GM12878 (cell line): ENCODE measurements at regions not wholly inside any gene's neighbourhood (a gene's known extent, or its start where the extent isn't known, plus 50 kb on each side); places are given as distances from the start of the nearest gene placed in this dataset.

ENCODE experiments used
- ATAC-seq: fragments of 200-7000 bp; cut with Tn5 transposase; 3 replicates; pipeline ENCODE4 v1.9.1; 2020; ENCODE audit warnings: mild to moderate bottlenecking, moderate library complexity
- BruUV-seq: library from RNA; stranded (reverse); fragments of 400-500 nt; replicated peaks from 2 replicates; lab custom pipeline; 2021; lab: Mats Ljungman, UMichigan
- CTCF ChIA-PET: fragments of 300-600 bp; sonication (Branson Sonifier 250); formaldehyde crosslinking; extraction: SDS; loops from one replicate; lab custom pipeline; 2021; ENCODE audit warnings: inconsistent platforms; lab: Yijun Ruan, JAX
- POLR2A ChIA-PET: fragments of 350-600 bp; formaldehyde crosslinking; extraction: SDS; loops from one replicate; lab custom pipeline; 2021; ENCODE audit warnings: inconsistent platforms; lab: Charles Lee
- RAD21 ChIA-PET: fragments of 300-600 bp; sonication (Branson Sonifier 250); formaldehyde crosslinking; loops from one replicate; lab custom pipeline; 2023; ENCODE audit warnings: antibody characterized with exemption; ENCODE audit not compliant: unreplicated experiment; lab: Charles Lee
- SMC1A ChIA-PET: fragments of 300-600 bp; sonication (Branson Sonifier 250); formaldehyde crosslinking; loops from one replicate; lab custom pipeline; 2023; ENCODE audit not compliant: unreplicated experiment, uncharacterized antibody; lab: Charles Lee
- DNase-seq: peaks from one replicate; pipeline ENCODE4 v3.0.0-alpha.2; 2011; ENCODE audit warnings: low read depth, low spot score
- FAIRE-seq: peaks from 3 replicates; lab custom pipeline; 2011; peaks lifted over from hg19 to GRCh38; lab: Jason Lieb, UNC
- H2AFZ ChIP-seq: 2 replicates; pipeline ENCODE4 v1.6.0; 2011; ENCODE audit warnings: low read depth, low read length, control low read depth; ENCODE audit not compliant: control insufficient read depth
- H3K27ac ChIP-seq: 2 replicates; pipeline ENCODE4 v1.5.1; 2011; ENCODE audit warnings: control low read depth; ENCODE audit not compliant: control insufficient read depth, insufficient read depth
- H3K27me3 ChIP-seq, 2 experiments: replicated peaks in 1 of 2; 2 replicates each; pipeline versions ENCODE4 v1.6.0 to v1.6.1; 2011; ENCODE audit warnings: low read length in 1 of 2; ENCODE audit not compliant: control insufficient read depth in 2 of 2, insufficient read depth in 2 of 2
- H3K36me3 ChIP-seq, 2 experiments: 2 replicates each; pipeline ENCODE4 v1.5.1; 2011; ENCODE audit warnings: low read length in 1 of 2; ENCODE audit not compliant: control insufficient read depth in 2 of 2, insufficient read depth in 2 of 2
- H3K4me1 ChIP-seq: 2 replicates; pipeline ENCODE4 v1.6.1; 2011; ENCODE audit warnings: mild to moderate bottlenecking, low read length, moderate library complexity, mixed read lengths; ENCODE audit not compliant: control insufficient read depth, insufficient read depth
- H3K4me2 ChIP-seq: 2 replicates; pipeline ENCODE4 v1.6.0; 2011; ENCODE audit warnings: control low read depth; ENCODE audit not compliant: control insufficient read depth, insufficient read depth
- H3K4me3 ChIP-seq: fragments of 200-600 bp; sonication (generic); 2 replicates; pipeline ENCODE4 v1.5.1; 2016
- H3K79me2 ChIP-seq: 2 replicates; pipeline ENCODE4 v1.6.0; 2011; ENCODE audit warnings: low read length; ENCODE audit not compliant: control insufficient read depth, insufficient read depth
- H3K9ac ChIP-seq: 2 replicates; pipeline ENCODE4 v1.8.0; 2011; ENCODE audit warnings: low read length, control low read depth, mixed read lengths; ENCODE audit not compliant: control insufficient read depth, insufficient read depth
- H3K9me3 ChIP-seq: replicated peaks from 3 replicates; pipeline ENCODE4 v1.5.1; 2011; ENCODE audit warnings: mild to moderate bottlenecking, low read length; ENCODE audit not compliant: control insufficient read depth, insufficient read depth
- H4K20me1 ChIP-seq: 2 replicates; pipeline ENCODE4 v1.6.0; 2011; ENCODE audit not compliant: control insufficient read depth, insufficient read depth
- CREM ChIP-seq: IDR thresholded peaks from 2 replicates; pipeline ENCODE4 v1.6.1; 2014; ENCODE audit warnings: antibody characterized with exemption, low read depth
- EED ChIP-seq: sonication (generic); IDR thresholded peaks from 2 replicates; pipeline ENCODE4 v1.6.1; 2016; ENCODE audit warnings: antibody characterized with exemption, low read depth
- FOXM1 ChIP-seq: IDR thresholded peaks from 2 replicates; pipeline ENCODE4 v1.6.1; 2012; ENCODE audit warnings: low read depth, mild to moderate bottlenecking, inconsistent platforms, low read length, moderate library complexity
- HDAC6 ChIP-seq: fragments of 200-600 bp; sonication (generic); IDR thresholded peaks from one replicate; pipeline ENCODE4 v1.8.0; 2017; ENCODE audit warnings: antibody characterized with exemption; ENCODE audit not compliant: unreplicated experiment
- IKZF1 ChIP-seq: fragments of 450-650 bp; conservative IDR thresholded peaks from 2 replicates; pipeline ENCODE4 v1.6.1; 2017; ENCODE audit warnings: antibody characterized with exemption, mild to moderate bottlenecking
- MYB ChIP-seq: fragments of 150-350 bp; IDR thresholded peaks from 2 replicates; pipeline ENCODE4 v1.6.1; 2014; ENCODE audit warnings: mild to moderate bottlenecking, low read depth, low read length, borderline replicate concordance
- NFXL1 ChIP-seq: fragments of 450-650 bp; IDR thresholded peaks from 2 replicates; pipeline ENCODE4 v1.6.1; 2017; ENCODE audit warnings: antibody characterized with exemption, mild to moderate bottlenecking, borderline replicate concordance
- NFYA ChIP-seq: IDR thresholded peaks from 2 replicates; pipeline ENCODE4 v1.6.1; 2011; ENCODE audit warnings: low read depth, mild to moderate bottlenecking, low read length, improper control_type of control experiment, borderline replicate concordance
- POLR2A ChIP-seq: IDR thresholded peaks from 2 replicates; pipeline ENCODE4 v1.6.1; 2011; ENCODE audit warnings: low read depth, mild to moderate bottlenecking, low read length
- TBL1XR1 ChIP-seq: IDR thresholded peaks from 2 replicates; pipeline ENCODE4 v1.6.1; 2012; ENCODE audit warnings: low read depth, low read length, improper control_type of control experiment
- YY1 ChIP-seq: IDR thresholded peaks from 2 replicates; pipeline ENCODE4 v1.6.1; 2011; ENCODE audit warnings: low read depth, mild to moderate bottlenecking, low read length
- ZNF24 ChIP-seq: fragments of 450-650 bp; IDR thresholded peaks from 2 replicates; pipeline ENCODE4 v1.6.1; 2017; ENCODE audit warnings: antibody characterized with exemption, mild to moderate bottlenecking
- WGBS: methylation state at CpG from one replicate; pipeline ENCODE4 v1.1.6; 2016; ENCODE audit warnings: low lambda C conversion rate; ENCODE audit not compliant: insufficient replicate concordance, insufficient coverage; ENCODE audit errors: missing lambda C conversion rate; 5-methylcytosine and 5-hydroxymethylcytosine counted together
- in situ Hi-C: fragments of 300-500 bp; cut with MboI; formaldehyde crosslinking; loops from 9 replicates; pipeline ENCODE4 v1.14.3; 2018; ENCODE audit warnings: mixed read lengths
- intact Hi-C: fragments of 100-400 bp; cut with micrococcal nuclease; formaldehyde crosslinking; loops from one replicate; pipeline ENCODE4 v1.14.2; 2022; ENCODE audit not compliant: unreplicated experiment
- TF ChIP-seq, protein P1 (sequence below): fragments of 450-650 bp; IDR thresholded peaks from 2 replicates; pipeline ENCODE4 v1.6.1; 2017; ENCODE audit warnings: mild to moderate bottlenecking, moderate library complexity

DNA sequence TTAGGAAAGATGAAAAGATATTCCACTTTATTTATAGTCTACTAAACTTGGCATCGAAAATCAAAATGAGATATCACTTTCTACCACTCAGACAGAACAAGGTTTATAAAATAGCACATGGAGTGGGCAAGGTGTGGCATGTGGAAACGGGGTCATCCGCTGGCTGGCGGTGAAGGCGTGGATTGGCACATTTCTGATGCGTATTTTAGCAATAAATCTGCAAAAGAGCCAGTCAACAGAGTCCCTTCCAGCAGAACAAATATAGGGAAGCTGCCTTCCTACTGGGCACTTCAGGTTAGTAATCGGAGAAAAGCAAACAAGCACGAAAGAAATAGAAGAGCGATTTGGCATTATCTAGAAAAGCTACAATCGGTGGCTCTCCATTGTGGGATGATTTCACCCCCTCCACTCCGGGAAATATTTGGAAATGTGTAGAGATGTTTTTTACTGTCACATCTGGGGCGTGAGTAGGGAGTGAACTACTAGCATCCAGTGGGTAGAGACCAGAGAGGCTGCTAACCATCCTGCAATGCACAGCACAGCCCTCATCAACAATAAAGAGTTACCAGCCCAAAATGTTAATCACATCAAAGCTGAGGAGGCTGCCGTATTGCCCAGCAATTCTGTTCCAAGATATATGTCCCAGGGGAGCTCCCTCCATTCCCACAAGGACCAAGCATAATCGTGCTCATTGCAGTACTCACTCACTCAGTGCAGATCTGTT, 116.1 kb upstream of the PEG3 start:
- in situ Hi-C loops (no loop called here), intact Hi-C loops (no loop called here)
- Histone ChIP-seq H3K4me1 (no peaks in the 10 kb centered on the region), H3K9me3 (no peaks in the 10 kb centered on the region; the same call in 2 of the 3 replicates), H3K27me3 (no peaks in the 10 kb centered on the region), H3K4me2 (no peak overlapping the region), H3K36me3 (no peaks in the 10 kb centered on the region), H3K27ac (no peak overlapping the region), H3K4me3 (no peak overlapping the region), H2AFZ (no peak overlapping the region), H3K9ac (no peak overlapping the region), H3K79me2 (no peaks in the 10 kb centered on the region), H4K20me1 (no peaks in the 10 kb centered on the region)
- DNase-seq (no peak), ATAC-seq (no peak), FAIRE-seq (no peak)
- TF ChIP-seq NFYA (no peak), MYB (no peak), ZNF24 (no peak), EED (no peak), POLR2A (no peak), FOXM1 (no peak), YY1 (no peak)
- ChIA-PET SMC1A (no interaction called here), RAD21 (no interaction called here), CTCF (no interaction called here), POLR2A (no interaction called here)
- WGBS = 27% methylated on average over 14 of the region's 14 CpGs
- BruUV-seq = no TSS peak

DNA sequence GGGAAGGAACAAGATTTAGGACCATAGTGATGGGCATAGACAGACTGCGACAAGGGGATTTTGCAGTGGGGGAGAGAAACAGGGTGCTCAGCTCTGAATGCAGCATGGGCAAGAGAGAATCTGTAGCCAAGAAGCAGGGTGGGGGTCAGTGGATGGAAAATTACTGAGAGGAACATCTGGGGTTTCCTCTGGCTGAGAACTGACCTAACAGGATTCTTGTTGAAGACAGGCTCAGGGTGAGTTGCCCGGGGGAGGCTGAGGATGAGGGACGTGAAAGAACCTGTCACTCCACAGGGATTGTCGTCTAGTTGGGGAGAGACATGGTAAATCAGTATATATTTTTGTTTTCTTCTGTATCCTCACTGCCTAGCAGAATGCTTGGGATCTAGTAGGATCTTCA, 118.7 kb upstream of the PEG3 start:
- Histone ChIP-seq H3K4me3 (no peak overlapping the region), H4K20me1 (no peaks in the 10 kb centered on the region), H3K79me2 (no peaks in the 10 kb centered on the region), H3K36me3 (no peaks in the 10 kb centered on the region), H3K9me3 (no peaks in the 10 kb centered on the region; the same call in 2 of the 3 replicates), H3K4me1 (no peaks in the 10 kb centered on the region), H3K27ac (no peak overlapping the region), H3K27me3 (no peaks in the 10 kb centered on the region), H2AFZ (no peak overlapping the region), H3K9ac (no peak overlapping the region), H3K4me2 (no peak overlapping the region)
- ChIA-PET SMC1A (no interaction called here), CTCF (no interaction called here), POLR2A (no interaction called here), RAD21 (no interaction called here)
- FAIRE-seq (no peak), DNase-seq (no peak), ATAC-seq (no peak)
- intact Hi-C loops (no loop called here), in situ Hi-C loops (no loop called here)
- no TSS peak for BruUV-seq
- WGBS = 0% methylated on average over 4 of the region's 4 CpGs
- TF ChIP-seq HDAC6 (no peak), CREM (no peak), NFXL1 (no peak), TBL1XR1 (no peak), IKZF1 (no peak)
- TF ChIP-seq, protein P1, sequence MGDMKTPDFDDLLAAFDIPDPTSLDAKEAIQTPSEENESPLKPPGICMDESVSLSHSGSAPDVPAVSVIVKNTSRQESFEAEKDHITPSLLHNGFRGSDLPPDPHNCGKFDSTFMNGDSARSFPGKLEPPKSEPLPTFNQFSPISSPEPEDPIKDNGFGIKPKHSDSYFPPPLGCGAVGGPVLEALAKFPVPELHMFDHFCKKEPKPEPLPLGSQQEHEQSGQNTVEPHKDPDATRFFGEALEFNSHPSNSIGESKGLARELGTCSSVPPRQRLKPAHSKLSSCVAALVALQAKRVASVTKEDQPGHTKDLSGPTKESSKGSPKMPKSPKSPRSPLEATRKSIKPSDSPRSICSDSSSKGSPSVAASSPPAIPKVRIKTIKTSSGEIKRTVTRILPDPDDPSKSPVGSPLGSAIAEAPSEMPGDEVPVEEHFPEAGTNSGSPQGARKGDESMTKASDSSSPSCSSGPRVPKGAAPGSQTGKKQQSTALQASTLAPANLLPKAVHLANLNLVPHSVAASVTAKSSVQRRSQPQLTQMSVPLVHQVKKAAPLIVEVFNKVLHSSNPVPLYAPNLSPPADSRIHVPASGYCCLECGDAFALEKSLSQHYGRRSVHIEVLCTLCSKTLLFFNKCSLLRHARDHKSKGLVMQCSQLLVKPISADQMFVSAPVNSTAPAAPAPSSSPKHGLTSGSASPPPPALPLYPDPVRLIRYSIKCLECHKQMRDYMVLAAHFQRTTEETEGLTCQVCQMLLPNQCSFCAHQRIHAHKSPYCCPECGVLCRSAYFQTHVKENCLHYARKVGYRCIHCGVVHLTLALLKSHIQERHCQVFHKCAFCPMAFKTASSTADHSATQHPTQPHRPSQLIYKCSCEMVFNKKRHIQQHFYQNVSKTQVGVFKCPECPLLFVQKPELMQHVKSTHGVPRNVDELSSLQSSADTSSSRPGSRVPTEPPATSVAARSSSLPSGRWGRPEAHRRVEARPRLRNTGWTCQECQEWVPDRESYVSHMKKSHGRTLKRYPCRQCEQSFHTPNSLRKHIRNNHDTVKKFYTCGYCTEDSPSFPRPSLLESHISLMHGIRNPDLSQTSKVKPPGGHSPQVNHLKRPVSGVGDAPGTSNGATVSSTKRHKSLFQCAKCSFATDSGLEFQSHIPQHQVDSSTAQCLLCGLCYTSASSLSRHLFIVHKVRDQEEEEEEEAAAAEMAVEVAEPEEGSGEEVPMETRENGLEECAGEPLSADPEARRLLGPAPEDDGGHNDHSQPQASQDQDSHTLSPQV = no peak
